ENCODE measurements at regions not wholly inside any gene's neighbourhood (a gene's known extent, or its start where the extent isn't known, plus 50 kb on each side); places are given as distances from the start of the nearest gene placed in this dataset.

GRCh38 chr7:156509216-156509615 lies 131.4 kb upstream of the RNF32 start (continued):
- no peak for TF ChIP-seq HEYL (CRISPR knock-in tag; IDR thresholded peaks at IDR 0.05)
- no peak for TF ChIP-seq ZC3H11A (IDR thresholded peaks at IDR 0.05)
- no peak for TF ChIP-seq KDM1A (IDR thresholded peaks at IDR 0.05; ENCODE audit: low read depth)
- TF ChIP-seq, protein P1, sequence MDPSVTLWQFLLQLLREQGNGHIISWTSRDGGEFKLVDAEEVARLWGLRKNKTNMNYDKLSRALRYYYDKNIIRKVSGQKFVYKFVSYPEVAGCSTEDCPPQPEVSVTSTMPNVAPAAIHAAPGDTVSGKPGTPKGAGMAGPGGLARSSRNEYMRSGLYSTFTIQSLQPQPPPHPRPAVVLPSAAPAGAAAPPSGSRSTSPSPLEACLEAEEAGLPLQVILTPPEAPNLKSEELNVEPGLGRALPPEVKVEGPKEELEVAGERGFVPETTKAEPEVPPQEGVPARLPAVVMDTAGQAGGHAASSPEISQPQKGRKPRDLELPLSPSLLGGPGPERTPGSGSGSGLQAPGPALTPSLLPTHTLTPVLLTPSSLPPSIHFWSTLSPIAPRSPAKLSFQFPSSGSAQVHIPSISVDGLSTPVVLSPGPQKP (IDR thresholded peaks at IDR 0.05; ENCODE audit: low read depth, low read length) = no peak
- TF ChIP-seq MYC (IDR thresholded peaks at IDR 0.05; ENCODE audit: borderline replicate concordance, low read length) = no peak
- no peak for TF ChIP-seq NPAS2 (CRISPR knock-in tag; IDR thresholded peaks at IDR 0.05; ENCODE audit: borderline replicate concordance)

GRCh38 chr7:156505876-156506275 lies 134.7 kb upstream of the RNF32 start:
- 37% methylated on average over 10 of the region's 10 CpGs for WGBS (ENCODE audit: missing lambda C conversion rate)
- no peak for ATAC-seq
- TF ChIP-seq ZNF302 (CRISPR knock-in tag; IDR thresholded peaks at IDR 0.05) = no peak
- TF ChIP-seq, protein P1 (IDR thresholded peaks at IDR 0.05; ENCODE audit: low read depth, low read length) = no peak
- TF ChIP-seq ZC3H11A (IDR thresholded peaks at IDR 0.05) = no peak
- TF ChIP-seq ZSCAN20 (CRISPR knock-in tag; IDR thresholded peaks at IDR 0.05) = no peak
- TF ChIP-seq HOXB5 (CRISPR knock-in tag; IDR thresholded peaks at IDR 0.05) = no peak
- TF ChIP-seq KDM1A (IDR thresholded peaks at IDR 0.05; ENCODE audit: low read depth) = no peak

DNA sequence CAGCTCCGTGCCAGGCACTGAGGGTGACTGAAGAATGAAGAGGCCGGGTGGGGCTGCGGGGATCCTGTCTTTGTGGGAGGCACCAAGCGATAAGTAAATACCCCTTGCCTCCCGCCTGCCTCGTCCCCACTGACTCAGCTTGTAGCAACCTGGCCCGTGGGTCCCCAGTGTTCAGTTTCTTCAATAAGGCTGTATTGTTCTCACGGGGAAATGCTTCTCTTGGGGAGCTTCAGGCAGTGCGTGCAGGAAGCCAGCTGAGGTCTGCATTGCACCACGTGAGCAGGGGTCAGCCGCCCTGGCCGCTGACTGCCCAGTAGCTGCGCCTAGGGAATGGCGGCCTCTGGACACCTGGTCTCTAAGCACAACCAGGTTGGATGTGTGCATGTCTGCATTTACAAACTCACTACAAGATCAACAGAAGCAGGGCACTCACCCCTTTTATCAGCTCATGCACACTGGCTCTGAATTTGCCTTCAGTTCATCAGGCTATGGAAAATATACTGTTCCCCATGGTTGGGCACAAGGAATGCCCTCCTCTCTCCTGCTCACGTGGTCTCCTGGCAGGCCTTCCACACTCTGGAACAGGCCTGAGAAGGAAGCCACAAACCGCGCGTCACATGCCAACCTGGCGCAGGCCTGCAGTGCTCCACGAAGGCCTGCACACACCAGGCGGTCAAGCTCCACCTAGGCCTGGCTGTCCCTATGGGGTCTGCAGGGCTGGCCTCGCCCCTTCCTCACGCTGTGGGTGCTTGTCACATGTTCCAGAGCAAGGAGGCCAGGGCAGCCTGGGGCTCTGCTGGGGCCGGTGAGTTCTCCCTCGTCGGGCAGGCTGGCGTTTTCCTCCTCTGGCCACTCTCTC lies 135.7 kb upstream of the RNF32 start:
- no peaks in the 10 kb centered on the region for H3K4me1 ChIP-seq
- 72% methylated on average over 26 of the region's 27 CpGs for WGBS (ENCODE audit: missing lambda C conversion rate)
- POLR2A ChIA-PET = no interaction called here
- no peak; a peak in 1 of 6 replicates for ATAC-seq
- H3K4me3 ChIP-seq = no peak overlapping the region
- H3K4me2 ChIP-seq = no peak overlapping the region
- FAIRE-seq = no peak
- 0 out of 3 replicates have a peak, but pooled peaks cover 2% of the 10 kb centered on the region for H3K9me3 ChIP-seq
- no peak for DNase-seq (ENCODE audit: low read depth in 1 of 2, low spot score in 1 of 2)
- CTCF ChIA-PET = interaction anchor here (0.9 to 1.9 kb wide), 2 partner anchors 32 to 700 kb away, joined by 3 to 4 read pairs; no protein-coding TSS in a partner anchor
- no peak overlapping the region for H3K27ac ChIP-seq
- TF ChIP-seq EHMT2 (IDR thresholded peaks at IDR 0.05; ENCODE audit: low read depth) (no peak), FOSL2 (IDR thresholded peaks at IDR 0.05) (no peak), FOSL2 (CRISPR knock-in tag; IDR thresholded peaks at IDR 0.05) (no peak), ESRRA (IDR thresholded peaks at IDR 0.05; ENCODE audit: borderline replicate concordance, low read length) (no peak), SMC3 (IDR thresholded peaks at IDR 0.05) (no peak), BCL3 (IDR thresholded peaks at IDR 0.05) (no peak)
- TF ChIP-seq, protein P2, sequence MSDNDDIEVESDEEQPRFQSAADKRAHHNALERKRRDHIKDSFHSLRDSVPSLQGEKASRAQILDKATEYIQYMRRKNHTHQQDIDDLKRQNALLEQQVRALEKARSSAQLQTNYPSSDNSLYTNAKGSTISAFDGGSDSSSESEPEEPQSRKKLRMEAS (IDR thresholded peaks at IDR 0.05) = no peak

More at GRCh38 chr7:156505876-156506275, 134.7 kb upstream of the RNF32 start:
- H3K9me3 ChIP-seq = no peaks in the 10 kb centered on the region
- no peak overlapping the region for H3K27ac ChIP-seq
- POLR2A ChIA-PET = no interaction called here
- CTCF ChIA-PET = interaction anchor here (1.9 kb wide), 1 partner anchor 33 kb away, joined by 4 read pairs; no protein-coding TSS in a partner anchor
- DNase-seq (ENCODE audit: low read depth in 1 of 2, low spot score in 1 of 2) = no peak
- H3K4me3 ChIP-seq = no peak overlapping the region
- no peak overlapping the region for H3K4me2 ChIP-seq
- H3K4me1 ChIP-seq = no peaks in the 10 kb centered on the region
- no peak for FAIRE-seq

GRCh38 chr7:156504006-156504405 lies 136.6 kb upstream of the RNF32 start:
- DNase-seq (ENCODE audit: low read depth in 1 of 2, low spot score in 1 of 2) = no peak
- ATAC-seq = no peak
- no peak overlapping the region for H3K4me3 ChIP-seq
- H3K9me3 ChIP-seq = 0 out of 3 replicates have a peak, but pooled peaks cover 2% of the 10 kb centered on the region
- ChIA-PET POLR2A (no interaction called here), CTCF (interaction anchor here (1.4 kb wide), 1 partner anchor 22 kb away, joined by 3 read pairs; no protein-coding TSS in a partner anchor)
- no peak for FAIRE-seq
- no peak overlapping the region for H3K27ac ChIP-seq
- WGBS (ENCODE audit: missing lambda C conversion rate) = 76% methylated on average over 17 of the region's 17 CpGs
- H3K4me2 ChIP-seq = no peak overlapping the region
- no peaks in the 10 kb centered on the region for H3K4me1 ChIP-seq
- TF ChIP-seq, protein P3, sequence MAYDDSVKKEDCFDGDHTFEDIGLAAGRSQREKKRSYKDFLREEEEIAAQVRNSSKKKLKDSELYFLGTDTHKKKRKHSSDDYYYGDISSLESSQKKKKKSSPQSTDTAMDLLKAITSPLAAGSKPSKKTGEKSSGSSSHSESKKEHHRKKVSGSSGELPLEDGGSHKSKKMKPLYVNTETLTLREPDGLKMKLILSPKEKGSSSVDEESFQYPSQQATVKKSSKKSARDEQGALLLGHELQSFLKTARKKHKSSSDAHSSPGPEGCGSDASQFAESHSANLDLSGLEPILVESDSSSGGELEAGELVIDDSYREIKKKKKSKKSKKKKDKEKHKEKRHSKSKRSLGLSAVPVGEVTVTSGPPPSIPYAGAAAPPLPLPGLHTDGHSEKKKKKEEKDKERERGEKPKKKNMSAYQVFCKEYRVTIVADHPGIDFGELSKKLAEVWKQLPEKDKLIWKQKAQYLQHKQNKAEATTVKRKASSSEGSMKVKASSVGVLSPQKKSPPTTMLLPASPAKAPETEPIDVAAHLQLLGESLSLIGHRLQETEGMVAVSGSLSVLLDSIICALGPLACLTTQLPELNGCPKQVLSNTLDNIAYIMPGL (CRISPR knock-in tag; IDR thresholded peaks at IDR 0.05; ENCODE audit: borderline replicate concordance) = no peak
- TF ChIP-seq CEBPB (IDR thresholded peaks at IDR 0.05) = no peak
- no peak for TF ChIP-seq ATOH8 (CRISPR knock-in tag; IDR thresholded peaks at IDR 0.05; ENCODE audit: low read depth)
- no peak for TF ChIP-seq POLR2A (IDR thresholded peaks at IDR 0.05; ENCODE audit: low read length)
- no peak for TF ChIP-seq ZC3H11A (IDR thresholded peaks at IDR 0.05)
- no peak for TF ChIP-seq EHF (CRISPR knock-in tag; IDR thresholded peaks at IDR 0.05)
- no peak for TF ChIP-seq MYC (IDR thresholded peaks at IDR 0.05; ENCODE audit: borderline replicate concordance, low read length)
- no peak for TF ChIP-seq CBX2 (IDR thresholded peaks at IDR 0.05; ENCODE audit: borderline replicate concordance, low read depth)
